Uterus (tissue), 3 donors: ENCODE measurements at regions not wholly inside any gene's neighbourhood (a gene's known extent, or its start where the extent isn't known, plus 50 kb on each side); places are given as distances from the start of the nearest gene placed in this dataset.

Experiments
- DNase-seq, 2 donors: peaks; one replicate each; pipeline ENCODE4 v3.0.0-alpha.2; 2019 to 2020
- H3K27ac ChIP-seq, 2 donors: fragments of 200-600 bp; sonication (generic); 1 replicate in 1 of 2; 2 replicates in 1 of 2; pipeline ENCODE4 v1.5.1; 2016 to 2018
- H3K27me3 ChIP-seq, 2 donors: fragments of 200-600 bp; sonication (generic); one replicate each; pipeline ENCODE4 v1.5.1; 2018 to 2019; ENCODE audit warnings: control low read depth in 1 of 2
- H3K36me3 ChIP-seq, 2 donors: fragments of 200-600 bp; sonication (generic); one replicate each; pipeline ENCODE4 v1.5.1; 2019; ENCODE audit warnings: control low read depth in 1 of 2
- H3K4me1 ChIP-seq, 2 donors: fragments of 200-600 bp; sonication (generic); one replicate each; pipeline ENCODE4 v1.5.1; 2018 to 2019; ENCODE audit warnings: control low read depth in 1 of 2
- H3K4me3 ChIP-seq, 2 donors: fragments of 200-600 bp; sonication (generic); 1 replicate in 1 of 2; 2 replicates in 1 of 2; pipeline ENCODE4 v1.5.1; 2018 to 2019; ENCODE audit warnings: mild to moderate bottlenecking in 1 of 2
- H3K9me3 ChIP-seq, 2 donors: fragments of 200-600 bp; sonication (generic); one replicate each; pipeline ENCODE4 v1.5.1; 2019; ENCODE audit warnings: control low read depth in 1 of 2
- POLR2A ChIP-seq, 2 donors: fragments of 450-650 bp; IDR thresholded peaks; one replicate each; pipeline ENCODE4 v1.6.1; 2016; ENCODE audit warnings: antibody characterized with exemption in 2 of 2, mild to moderate bottlenecking in 1 of 2, moderate library complexity in 1 of 2
- intact Hi-C: fragments of 100-400 bp; cut with DNase I; formaldehyde crosslinking; loops from one replicate; pipeline ENCODE4 v1.15.1; 2023; ENCODE audit warnings: low total_unique reads
- TF ChIP-seq, protein P1 (sequence below), 4 experiments: fragments of 200-600 bp in 2 of 4; fragments of 450-650 bp in 2 of 4; sonication (generic) in 2 of 4; IDR thresholded peaks; one replicate each; pipeline ENCODE4 v1.5.1; 2016 to 2019; ENCODE audit warnings: antibody characterized with exemption in 4 of 4, mild to moderate bottlenecking in 2 of 4, moderate library complexity in 1 of 4
- donor health status: DM: yes; HTN: yes; CAD: no.

DNA sequence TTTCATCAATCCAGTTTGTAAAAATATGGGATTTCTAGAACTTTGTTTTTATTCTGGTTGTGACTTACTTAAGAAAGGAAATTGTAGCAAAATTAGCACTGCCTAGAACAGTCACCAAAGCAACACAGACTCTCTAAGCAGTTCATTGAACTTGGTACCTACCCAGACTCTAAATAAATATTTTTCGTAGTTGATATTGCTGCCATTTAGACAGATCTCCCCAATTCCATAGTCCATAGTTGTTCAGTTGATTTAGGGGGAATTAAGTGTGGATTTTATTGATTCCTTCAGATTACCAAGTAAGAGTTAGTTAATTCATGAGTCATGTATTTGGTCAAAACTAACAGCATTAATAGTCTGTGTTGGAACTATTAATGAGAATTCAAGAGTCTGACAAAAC is 822.5 kb downstream of the DHX35 start:
- H3K36me3 ChIP-seq = no peaks in the 10 kb centered on the region
- no peak overlapping the region for H3K27ac ChIP-seq
- DNase-seq = no peak
- no peaks in the 10 kb centered on the region for H3K27me3 ChIP-seq
- intact Hi-C loops = no loop called here
- no peaks in the 10 kb centered on the region for H3K4me1 ChIP-seq
- H3K4me3 ChIP-seq = no peak overlapping the region
- no peaks in the 10 kb centered on the region for H3K9me3 ChIP-seq
- TF ChIP-seq, protein P1, sequence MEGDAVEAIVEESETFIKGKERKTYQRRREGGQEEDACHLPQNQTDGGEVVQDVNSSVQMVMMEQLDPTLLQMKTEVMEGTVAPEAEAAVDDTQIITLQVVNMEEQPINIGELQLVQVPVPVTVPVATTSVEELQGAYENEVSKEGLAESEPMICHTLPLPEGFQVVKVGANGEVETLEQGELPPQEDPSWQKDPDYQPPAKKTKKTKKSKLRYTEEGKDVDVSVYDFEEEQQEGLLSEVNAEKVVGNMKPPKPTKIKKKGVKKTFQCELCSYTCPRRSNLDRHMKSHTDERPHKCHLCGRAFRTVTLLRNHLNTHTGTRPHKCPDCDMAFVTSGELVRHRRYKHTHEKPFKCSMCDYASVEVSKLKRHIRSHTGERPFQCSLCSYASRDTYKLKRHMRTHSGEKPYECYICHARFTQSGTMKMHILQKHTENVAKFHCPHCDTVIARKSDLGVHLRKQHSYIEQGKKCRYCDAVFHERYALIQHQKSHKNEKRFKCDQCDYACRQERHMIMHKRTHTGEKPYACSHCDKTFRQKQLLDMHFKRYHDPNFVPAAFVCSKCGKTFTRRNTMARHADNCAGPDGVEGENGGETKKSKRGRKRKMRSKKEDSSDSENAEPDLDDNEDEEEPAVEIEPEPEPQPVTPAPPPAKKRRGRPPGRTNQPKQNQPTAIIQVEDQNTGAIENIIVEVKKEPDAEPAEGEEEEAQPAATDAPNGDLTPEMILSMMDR (IDR thresholded peaks at IDR 0.05) = no peak
- no peak for TF ChIP-seq POLR2A (IDR thresholded peaks at IDR 0.05)

DNA sequence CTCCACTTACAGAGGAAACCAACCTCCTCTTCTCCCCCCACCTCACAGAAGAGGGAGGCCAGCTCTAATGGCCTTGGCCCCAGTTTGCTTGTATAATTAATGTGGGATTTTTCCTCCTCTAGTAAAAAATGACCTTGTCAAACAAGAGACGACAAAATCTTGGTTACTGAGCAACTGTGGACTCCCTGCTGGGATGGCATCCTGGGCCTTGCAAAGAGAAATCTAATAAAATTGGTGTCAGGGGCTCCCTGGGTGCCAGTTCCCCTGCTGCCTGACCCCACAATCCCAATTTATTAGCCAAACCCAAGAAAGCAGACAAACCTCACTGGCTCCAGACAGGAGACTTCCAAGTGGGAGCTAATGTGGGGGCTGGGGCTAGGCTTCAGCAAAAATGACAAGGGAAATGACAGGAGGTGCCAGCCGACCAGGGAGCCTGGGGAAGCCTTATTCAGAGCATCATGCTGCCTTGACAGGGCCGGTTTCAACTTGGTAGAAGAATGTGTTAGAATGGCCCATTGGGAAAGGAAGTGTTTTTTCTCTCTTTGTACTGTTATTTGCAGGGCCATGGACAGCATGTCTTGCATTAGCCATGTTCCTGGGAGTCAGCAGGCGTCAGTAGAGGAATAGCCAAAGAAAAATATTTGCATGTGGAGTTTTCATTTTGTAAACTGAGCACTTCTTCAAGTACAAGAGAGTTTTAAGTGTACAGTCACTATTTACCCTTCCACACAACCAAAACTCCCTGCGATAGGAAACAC is 816.9 kb downstream of the DHX35 start:
- no peaks in the 10 kb centered on the region for H3K27me3 ChIP-seq
- H3K4me3 ChIP-seq = no peak overlapping the region
- intact Hi-C loops = no loop called here
- no peak overlapping the region for H3K27ac ChIP-seq
- H3K36me3 ChIP-seq = no peaks in the 10 kb centered on the region
- peaks cover 0 to 4% of the 10 kb centered on the region in 2 donors for H3K4me1 ChIP-seq
- no peaks in the 10 kb centered on the region for H3K9me3 ChIP-seq
- TF ChIP-seq, protein P1 (IDR thresholded peaks at IDR 0.05) = no peak
- TF ChIP-seq POLR2A (IDR thresholded peaks at IDR 0.05) = no peak
- DNase-seq = no peak

DNA sequence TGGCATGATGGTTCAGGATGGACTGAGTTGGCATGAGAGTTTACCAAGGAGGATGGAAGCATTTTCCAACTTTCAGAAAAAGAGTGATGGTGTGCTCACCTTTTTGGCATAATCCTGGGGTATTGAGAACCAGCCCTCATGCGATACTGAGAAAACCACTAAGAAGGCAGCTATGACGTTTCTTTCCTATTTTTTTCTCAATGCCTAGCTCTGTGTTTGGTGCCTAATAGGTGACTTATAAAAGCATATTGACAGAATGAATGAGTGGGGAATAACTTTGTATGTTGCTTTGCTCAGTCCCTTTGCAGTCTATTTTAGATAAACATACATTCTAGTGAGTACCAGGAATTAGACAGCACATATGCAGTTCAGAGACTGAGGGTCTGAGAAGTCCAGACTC is 816.3 kb downstream of the DHX35 start:
- no peaks in the 10 kb centered on the region for H3K27me3 ChIP-seq
- TF ChIP-seq, protein P1 (IDR thresholded peaks at IDR 0.05) = no peak
- TF ChIP-seq POLR2A (IDR thresholded peaks at IDR 0.05) = no peak
- H3K9me3 ChIP-seq = no peaks in the 10 kb centered on the region
- H3K36me3 ChIP-seq = no peaks in the 10 kb centered on the region
- intact Hi-C loops = no loop called here
- no peak overlapping the region for H3K4me3 ChIP-seq
- H3K27ac ChIP-seq = no peak overlapping the region
- H3K4me1 ChIP-seq = peaks cover 0 to 4% of the 10 kb centered on the region in 2 donors
- no peak for DNase-seq

DNA sequence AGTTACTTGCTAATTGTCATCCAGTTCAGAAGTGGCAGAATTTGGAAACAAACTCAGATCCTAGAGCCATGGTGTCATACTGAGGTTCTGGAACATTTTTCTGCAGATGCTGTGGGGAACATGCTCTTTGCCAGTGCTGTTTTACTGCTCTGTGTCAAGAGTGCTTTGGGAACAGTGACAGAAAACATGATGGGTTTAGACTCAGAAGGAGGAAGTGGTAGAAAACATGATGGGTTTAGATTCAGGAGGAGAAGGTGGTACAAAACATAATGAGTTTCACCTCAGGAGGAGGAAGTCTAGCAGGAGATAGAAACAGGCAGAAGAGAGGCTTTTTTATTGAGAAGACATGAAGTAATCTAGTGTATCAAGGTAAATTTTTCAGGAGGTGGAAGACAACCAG is 815.5 kb downstream of the DHX35 start:
- no peaks in the 10 kb centered on the region for H3K36me3 ChIP-seq
- peaks cover 0 to 4% of the 10 kb centered on the region in 2 donors for H3K4me1 ChIP-seq
- no peak overlapping the region for H3K4me3 ChIP-seq
- no peak for TF ChIP-seq POLR2A (IDR thresholded peaks at IDR 0.05)
- TF ChIP-seq, protein P1 (IDR thresholded peaks at IDR 0.05) = no peak
- H3K27ac ChIP-seq = no peak overlapping the region
- DNase-seq = no peak
- H3K9me3 ChIP-seq = no peaks in the 10 kb centered on the region
- intact Hi-C loops = no loop called here
- no peaks in the 10 kb centered on the region for H3K27me3 ChIP-seq

DNA sequence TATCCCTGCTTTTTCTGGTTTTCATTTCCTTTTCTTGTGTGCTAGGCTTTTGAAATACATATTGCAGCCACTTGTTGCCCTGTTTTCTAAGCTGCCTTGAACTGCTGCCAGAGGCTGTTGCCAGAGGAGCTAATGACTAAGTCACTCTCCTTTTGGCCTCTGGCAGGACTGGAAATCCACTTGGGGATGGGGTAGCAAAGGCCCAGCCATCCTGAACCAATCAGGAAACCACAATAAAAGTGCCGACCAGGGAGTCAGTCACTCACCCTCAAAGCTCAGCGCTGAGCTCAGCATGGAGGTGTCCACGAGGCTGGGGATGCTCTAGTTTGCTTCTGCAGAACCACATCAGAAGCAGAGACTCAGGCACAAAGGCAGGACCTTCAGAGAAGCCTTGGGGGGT is 813.0 kb downstream of the DHX35 start:
- H3K4me1 ChIP-seq = peaks cover 0 to 4% of the 10 kb centered on the region in 2 donors
- H3K27ac ChIP-seq = no peak overlapping the region
- intact Hi-C loops = no loop called here
- no peak overlapping the region for H3K4me3 ChIP-seq
- no peaks in the 10 kb centered on the region for H3K9me3 ChIP-seq
- H3K27me3 ChIP-seq = no peaks in the 10 kb centered on the region
- H3K36me3 ChIP-seq = no peaks in the 10 kb centered on the region
- TF ChIP-seq, protein P1 (IDR thresholded peaks at IDR 0.05) = no peak
- no peak for TF ChIP-seq POLR2A (IDR thresholded peaks at IDR 0.05)
- peak; percentile 41 to 43 for DNase-seq
